OCI-LY1 (cell line): ENCODE measurements at regions not wholly inside any gene's neighbourhood (a gene's known extent, or its start where the extent isn't known, plus 50 kb on each side); places are given as distances from the start of the nearest gene placed in this dataset.
"Not testable (repeated sequence)": the region's sequence is repeated elsewhere in the genome, so short reads cannot be mapped to it uniquely, and the experiment has no call there.

Experiments
- H2AFZ ChIP-seq: fragments of 200-600 bp; sonication (generic), shearing (Covaris generic); 2 replicates; pipeline ENCODE4 v1.6.0; 2014; ENCODE audit warnings: antibody characterized with exemption, mild to moderate bottlenecking, low read length
- H3F3A ChIP-seq: fragments of 200-600 bp; sonication (generic), shearing (Covaris generic); 2 replicates; pipeline ENCODE4 v1.6.0; 2014; ENCODE audit warnings: mild to moderate bottlenecking, antibody characterized with exemption, low read length, moderate library complexity; ENCODE audit not compliant: insufficient read depth
- H3K27ac ChIP-seq: fragments of 200-600 bp; sonication (generic); 2 replicates; pipeline ENCODE4 v1.5.1; 2014; ENCODE audit warnings: low read length, mixed run types, mild to moderate bottlenecking, low read depth; ENCODE audit not compliant: poor library complexity, severe bottlenecking
- H3K27me3 ChIP-seq: fragments of 200-600 bp; sonication (generic); 2 replicates; pipeline ENCODE4 v1.6.0; 2014; ENCODE audit warnings: antibody characterized with exemption, mild to moderate bottlenecking, low read length, moderate library complexity; ENCODE audit not compliant: insufficient read depth
- H3K36me3 ChIP-seq: fragments of 200-600 bp; sonication (generic); 2 replicates; pipeline ENCODE4 v1.6.1; 2014; ENCODE audit warnings: mild to moderate bottlenecking, antibody characterized with exemption, low read length, moderate library complexity, mixed read lengths; ENCODE audit not compliant: insufficient read depth
- H3K4me1 ChIP-seq: fragments of 200-600 bp; sonication (generic); 2 replicates; pipeline ENCODE4 v1.5.1; 2014; ENCODE audit warnings: mild to moderate bottlenecking, low read length, moderate library complexity; ENCODE audit not compliant: insufficient read depth, severe bottlenecking
- H3K4me2 ChIP-seq: fragments of 200-600 bp; sonication (generic), shearing (Covaris generic); 2 replicates; pipeline ENCODE4 v1.6.1; 2014; ENCODE audit warnings: low read length
- H3K4me3 ChIP-seq: fragments of 200-600 bp; sonication (generic); 2 replicates; pipeline ENCODE4 v1.5.1; 2014; ENCODE audit warnings: low read length, low read depth, mild to moderate bottlenecking, mixed read lengths; ENCODE audit not compliant: poor library complexity, severe bottlenecking
- H3K79me2 ChIP-seq: fragments of 200-600 bp; shearing (Covaris generic); 2 replicates; pipeline ENCODE4 v1.6.1; 2016; ENCODE audit warnings: mixed run types, low read length, mixed read lengths; ENCODE audit not compliant: insufficient read depth
- H3K9ac ChIP-seq: fragments of 200-600 bp; sonication (generic), shearing (Covaris generic); 2 replicates; pipeline ENCODE4 v1.6.1; 2014; ENCODE audit warnings: mild to moderate bottlenecking, low read length, mixed read lengths
- H3K9me2 ChIP-seq: fragments of 200-600 bp; sonication (generic), shearing (Covaris generic); 2 replicates; pipeline ENCODE4 v1.6.1; 2014; ENCODE audit warnings: low read depth, mild to moderate bottlenecking, low read length, mixed read lengths
- H3K9me3 ChIP-seq: fragments of 200-600 bp; shearing (Covaris generic); 2 replicates; pipeline ENCODE4 v1.6.1; 2014; ENCODE audit warnings: low read length, mixed read lengths
- H4K20me1 ChIP-seq: fragments of 200-600 bp; sonication (generic), shearing (Covaris generic); 2 replicates; pipeline ENCODE4 v1.6.0; 2016; ENCODE audit warnings: mild to moderate bottlenecking, low read length; ENCODE audit not compliant: insufficient read depth
- EZH2 ChIP-seq: fragments of 200-600 bp; sonication (generic), shearing (Covaris generic); IDR thresholded peaks from 2 replicates; pipeline ENCODE4 v1.8.0; 2017; ENCODE audit warnings: borderline replicate concordance, mixed run types, mild to moderate bottlenecking, antibody characterized with exemption, low read length, moderate library complexity, mixed read lengths
- TF ChIP-seq, protein P1 (sequence below): fragments of 200-600 bp; sonication (generic), shearing (Covaris generic); IDR thresholded peaks from 2 replicates; pipeline ENCODE4 v1.5.1; 2017; ENCODE audit warnings: mild to moderate bottlenecking, antibody characterized with exemption, low read length, moderate library complexity, mixed read lengths

DNA sequence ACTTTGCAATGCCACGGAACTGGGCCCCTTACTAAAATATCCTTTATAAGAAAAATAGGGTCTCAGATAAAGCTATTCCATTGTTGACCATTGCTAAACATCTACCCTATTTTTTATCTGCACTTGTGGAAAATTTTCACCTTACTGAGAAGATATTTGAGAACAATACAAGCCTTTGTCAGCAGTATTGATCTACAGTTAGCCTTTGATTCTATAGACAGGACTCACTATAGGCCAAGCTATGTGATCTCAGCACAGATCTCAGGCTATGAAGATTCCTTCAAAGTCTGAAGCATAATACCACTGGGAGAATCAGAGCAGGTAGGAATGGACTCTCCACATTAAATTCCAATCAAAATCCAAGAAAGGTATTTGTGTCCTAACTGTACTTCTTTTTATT, 1099.7 kb downstream of the DIAPH3 start:
- no peaks in the 10 kb centered on the region for H3K4me1 ChIP-seq
- H3K9me2 ChIP-seq, result no peaks in the 10 kb centered on the region
- TF ChIP-seq, protein P1, sequence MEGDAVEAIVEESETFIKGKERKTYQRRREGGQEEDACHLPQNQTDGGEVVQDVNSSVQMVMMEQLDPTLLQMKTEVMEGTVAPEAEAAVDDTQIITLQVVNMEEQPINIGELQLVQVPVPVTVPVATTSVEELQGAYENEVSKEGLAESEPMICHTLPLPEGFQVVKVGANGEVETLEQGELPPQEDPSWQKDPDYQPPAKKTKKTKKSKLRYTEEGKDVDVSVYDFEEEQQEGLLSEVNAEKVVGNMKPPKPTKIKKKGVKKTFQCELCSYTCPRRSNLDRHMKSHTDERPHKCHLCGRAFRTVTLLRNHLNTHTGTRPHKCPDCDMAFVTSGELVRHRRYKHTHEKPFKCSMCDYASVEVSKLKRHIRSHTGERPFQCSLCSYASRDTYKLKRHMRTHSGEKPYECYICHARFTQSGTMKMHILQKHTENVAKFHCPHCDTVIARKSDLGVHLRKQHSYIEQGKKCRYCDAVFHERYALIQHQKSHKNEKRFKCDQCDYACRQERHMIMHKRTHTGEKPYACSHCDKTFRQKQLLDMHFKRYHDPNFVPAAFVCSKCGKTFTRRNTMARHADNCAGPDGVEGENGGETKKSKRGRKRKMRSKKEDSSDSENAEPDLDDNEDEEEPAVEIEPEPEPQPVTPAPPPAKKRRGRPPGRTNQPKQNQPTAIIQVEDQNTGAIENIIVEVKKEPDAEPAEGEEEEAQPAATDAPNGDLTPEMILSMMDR, result no peak
- no peaks in the 10 kb centered on the region for H4K20me1 ChIP-seq
- H3K79me2 ChIP-seq, result no peaks in the 10 kb centered on the region
- H3K4me2 ChIP-seq, result no peak overlapping the region
- H3K27ac ChIP-seq, result no peak overlapping the region
- no peak overlapping the region for H3K4me3 ChIP-seq
- no peaks in the 10 kb centered on the region for H3F3A ChIP-seq
- H2AFZ ChIP-seq, result no peak overlapping the region
- H3K9me3 ChIP-seq, result no peaks in the 10 kb centered on the region
- no peaks in the 10 kb centered on the region for H3K36me3 ChIP-seq
- no peak overlapping the region for H3K9ac ChIP-seq
- H3K27me3 ChIP-seq, result no peaks in the 10 kb centered on the region

DNA sequence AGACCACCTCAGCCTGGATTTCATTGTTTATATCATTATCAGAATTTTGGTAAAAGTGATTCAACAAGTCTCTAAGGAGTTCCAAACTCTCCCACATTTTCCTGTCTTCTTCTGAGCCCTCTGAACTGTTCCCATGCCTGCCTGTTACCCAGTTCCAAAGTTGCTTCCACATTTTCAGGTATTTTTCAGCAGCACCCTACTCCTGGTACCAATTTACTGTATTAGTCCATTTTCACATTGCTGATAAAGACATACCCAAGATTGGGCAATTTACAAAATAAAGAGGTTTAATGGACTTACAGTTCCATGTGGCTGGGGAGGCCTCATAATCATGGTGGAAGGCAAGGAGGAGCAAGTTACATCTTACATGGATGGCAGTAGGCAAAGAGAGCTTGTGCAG, 1087.3 kb downstream of the DIAPH3 start:
- H3K36me3 ChIP-seq, H2AFZ ChIP-seq, H3K27ac ChIP-seq, H3K4me2 ChIP-seq, H3K9me3 ChIP-seq, H3F3A ChIP-seq, H3K4me1 ChIP-seq, H3K4me3 ChIP-seq, H3K9ac ChIP-seq, H3K79me2 ChIP-seq, H3K27me3 ChIP-seq, H4K20me1 ChIP-seq, H3K9me2 ChIP-seq: not testable (repeated sequence)

DNA sequence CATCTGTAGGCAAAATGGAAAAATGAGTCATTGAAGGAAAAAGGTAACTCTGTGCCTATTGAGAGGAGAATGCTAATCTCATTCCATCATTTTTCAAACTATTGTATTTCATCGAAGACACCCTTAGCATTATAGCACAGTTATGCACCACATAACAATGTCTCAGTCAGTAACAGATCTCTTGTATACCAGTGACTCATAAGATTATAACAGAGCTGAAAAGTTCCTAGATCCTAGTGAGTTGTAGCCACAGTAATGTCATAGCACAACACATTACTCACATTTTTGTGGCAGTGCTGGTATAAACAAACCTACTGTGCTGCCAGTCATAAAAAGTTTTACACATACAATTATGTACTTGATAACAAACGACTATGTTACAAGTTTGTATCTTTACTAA, 1077.6 kb downstream of the DIAPH3 start:
- no peak overlapping the region for H3K4me3 ChIP-seq

GRCh38 chr13:59088716-59089115, 1075.0 kb downstream of the DIAPH3 start:
- H3K27me3 ChIP-seq, result no peaks in the 10 kb centered on the region
- no peak overlapping the region for H3K27ac ChIP-seq
- no peak overlapping the region for H3K4me2 ChIP-seq
- H2AFZ ChIP-seq, result no peak overlapping the region
- no peaks in the 10 kb centered on the region for H3K4me1 ChIP-seq
- H3K9me3 ChIP-seq, result no peaks in the 10 kb centered on the region
- no peaks in the 10 kb centered on the region for H3K9me2 ChIP-seq
- no peaks in the 10 kb centered on the region for H3K79me2 ChIP-seq
- no peak overlapping the region for H3K4me3 ChIP-seq
- no peak overlapping the region for H3K9ac ChIP-seq
- H3K36me3 ChIP-seq, result no peaks in the 10 kb centered on the region
- H4K20me1 ChIP-seq, result no peaks in the 10 kb centered on the region
- TF ChIP-seq, protein P1, result no peak
- no peak for TF ChIP-seq EZH2
- no peaks in the 10 kb centered on the region for H3F3A ChIP-seq

More for the DNA sequence above, 1077.6 kb downstream of the DIAPH3 start:
- Histone ChIP-seq H3K9me3 (no peaks in the 10 kb centered on the region), H4K20me1 (no peaks in the 10 kb centered on the region), H3K9me2 (no peaks in the 10 kb centered on the region), H3F3A (no peaks in the 10 kb centered on the region), H3K79me2 (no peaks in the 10 kb centered on the region), H3K4me1 (no peaks in the 10 kb centered on the region), H3K27me3 (no peaks in the 10 kb centered on the region), H3K36me3 (no peaks in the 10 kb centered on the region), H3K4me2 (no peak overlapping the region), H3K27ac (no peak overlapping the region), H3K9ac (no peak overlapping the region), H2AFZ (no peak overlapping the region)
- TF ChIP-seq, protein P1, result no peak
- TF ChIP-seq EZH2, result no peak
